Posterior cingulate gyrus (tissue), 11 donors: ENCODE measurements at regions not wholly inside any gene's neighbourhood (a gene's known extent, or its start where the extent isn't known, plus 50 kb on each side); places are given as distances from the start of the nearest gene placed in this dataset.

ENCODE experiments used
- DNase-seq, 10 donors: peaks; one replicate each; pipeline versions ENCODE4 v3.0.0 to v3.0.0-alpha.2; 2020 to 2021; ENCODE audit warnings: mixed read lengths in 3 of 10
- intact Hi-C: fragments of 100-400 bp; cut with DNase I; formaldehyde crosslinking; loops from one replicate; pipeline ENCODE4 v1.15.1; 2023

- no peak for DNase-seq
- intact Hi-C loops, result no loop called here
Measured at GRCh38 chr1:80989455-80989854, 811.3 kb upstream of the ADGRL2 start.

- no peak for DNase-seq
- intact Hi-C loops, result no loop called here
Measured at GRCh38 chr1:80988926-80989325, 811.8 kb upstream of the ADGRL2 start.

GRCh38 chr1:80987824-80988223 lies 812.9 kb upstream of the ADGRL2 start:
- no peak for DNase-seq
- intact Hi-C loops, result no loop called here

- no peak for DNase-seq
- intact Hi-C loops, result no loop called here
Measured at GRCh38 chr1:80987106-80987505, 813.6 kb upstream of the ADGRL2 start.

- DNase-seq, result no peak
- intact Hi-C loops, result no loop called here
Measured at GRCh38 chr1:80982831-80983230, 817.9 kb upstream of the ADGRL2 start.

- intact Hi-C loops, result no loop called here
- DNase-seq, result no peak
Measured at GRCh38 chr1:80973101-80973500, 827.6 kb upstream of the ADGRL2 start.

- no peak for DNase-seq
- intact Hi-C loops, result no loop called here
Measured at GRCh38 chr1:80966266-80966665, 834.5 kb upstream of the ADGRL2 start.

GRCh38 chr1:80962564-80962963 lies 838.2 kb upstream of the ADGRL2 start:
- intact Hi-C loops, result no loop called here
- DNase-seq, result no peak

- intact Hi-C loops, result no loop called here
- DNase-seq, result no peak
Measured at GRCh38 chr1:80961464-80962190, 839.1 kb upstream of the ADGRL2 start.

- DNase-seq, result no peak
- intact Hi-C loops, result no loop called here
Measured at GRCh38 chr1:80933346-80933745, 867.4 kb upstream of the ADGRL2 start.

GRCh38 chr1:80931178-80931577 lies 869.6 kb upstream of the ADGRL2 start:
- intact Hi-C loops, result no loop called here
- DNase-seq, result no peak

GRCh38 chr1:80929868-80930508 lies 870.7 kb upstream of the ADGRL2 start:
- no peak for DNase-seq
- intact Hi-C loops, result no loop called here

GRCh38 chr1:80926531-80926930 lies 874.2 kb upstream of the ADGRL2 start:
- no peak for DNase-seq
- intact Hi-C loops, result no loop called here

GRCh38 chr1:80925130-80925805 lies 875.5 kb upstream of the ADGRL2 start:
- no peak for DNase-seq
- intact Hi-C loops, result no loop called here

GRCh38 chr1:80924290-80924689 lies 876.4 kb upstream of the ADGRL2 start:
- intact Hi-C loops, result no loop called here
- DNase-seq, result no peak

- DNase-seq, result peak in 1 of 10 donors; percentile 24
- intact Hi-C loops, result no loop called here
Measured at GRCh38 chr1:80922906-80923305, 877.8 kb upstream of the ADGRL2 start.

GRCh38 chr1:80919426-80919825 lies 881.3 kb upstream of the ADGRL2 start:
- intact Hi-C loops, result no loop called here
- DNase-seq, result no peak

GRCh38 chr1:80918380-80918779 lies 882.4 kb upstream of the ADGRL2 start:
- DNase-seq, result no peak
- intact Hi-C loops, result no loop called here

- intact Hi-C loops, result no loop called here
- DNase-seq, result no peak
Measured at GRCh38 chr1:80917826-80918225, 882.9 kb upstream of the ADGRL2 start.

- DNase-seq, result no peak
- intact Hi-C loops, result no loop called here
Measured at GRCh38 chr1:80917225-80917624, 883.5 kb upstream of the ADGRL2 start.

GRCh38 chr1:80915491-80915890 lies 885.2 kb upstream of the ADGRL2 start:
- DNase-seq, result no peak
- intact Hi-C loops, result no loop called here

- DNase-seq, result no peak
- intact Hi-C loops, result no loop called here
Measured at GRCh38 chr1:80910426-80910825, 890.3 kb upstream of the ADGRL2 start.
